Upper lobe of left lung (tissue), 4 donors: ENCODE measurements at regions not wholly inside any gene's neighbourhood (a gene's known extent, or its start where the extent isn't known, plus 50 kb on each side); places are given as distances from the start of the nearest gene placed in this dataset.

ENCODE experiments used
- CTCF ChIP-seq, 6 experiments: fragments of 450-650 bp in 4 of 6; fragments of 200-600 bp in 2 of 6; sonication (generic) in 2 of 6; IDR thresholded peaks; one replicate each; pipeline ENCODE4 v1.5.1; 2016 to 2019; ENCODE audit warnings: antibody characterized with exemption in 6 of 6
- EP300 ChIP-seq, 4 donors: sonication (generic); formaldehyde crosslinking; IDR thresholded peaks; one replicate each; pipeline ENCODE4 v1.5.1; 2017; ENCODE audit warnings: antibody characterized with exemption in 4 of 4, control low read depth in 2 of 4
- POLR2AphosphoS5 ChIP-seq, 2 donors: sonication (generic); formaldehyde crosslinking; IDR thresholded peaks; one replicate each; pipeline ENCODE4 v1.5.1; 2017; ENCODE audit warnings: antibody characterized with exemption in 2 of 2

GRCh38 chr6:163945808-163946207 lies 531.3 kb downstream of the QKI start:
- TF ChIP-seq CTCF (IDR thresholded peaks at IDR 0.05) (no peak), POLR2AphosphoS5 (IDR thresholded peaks at IDR 0.05) (no peak), EP300 (IDR thresholded peaks at IDR 0.05) (no peak)
